ENCODE measurements at regions not wholly inside any gene's neighbourhood (a gene's known extent, or its start where the extent isn't known, plus 50 kb on each side); places are given as distances from the start of the nearest gene placed in this dataset.

DNA sequence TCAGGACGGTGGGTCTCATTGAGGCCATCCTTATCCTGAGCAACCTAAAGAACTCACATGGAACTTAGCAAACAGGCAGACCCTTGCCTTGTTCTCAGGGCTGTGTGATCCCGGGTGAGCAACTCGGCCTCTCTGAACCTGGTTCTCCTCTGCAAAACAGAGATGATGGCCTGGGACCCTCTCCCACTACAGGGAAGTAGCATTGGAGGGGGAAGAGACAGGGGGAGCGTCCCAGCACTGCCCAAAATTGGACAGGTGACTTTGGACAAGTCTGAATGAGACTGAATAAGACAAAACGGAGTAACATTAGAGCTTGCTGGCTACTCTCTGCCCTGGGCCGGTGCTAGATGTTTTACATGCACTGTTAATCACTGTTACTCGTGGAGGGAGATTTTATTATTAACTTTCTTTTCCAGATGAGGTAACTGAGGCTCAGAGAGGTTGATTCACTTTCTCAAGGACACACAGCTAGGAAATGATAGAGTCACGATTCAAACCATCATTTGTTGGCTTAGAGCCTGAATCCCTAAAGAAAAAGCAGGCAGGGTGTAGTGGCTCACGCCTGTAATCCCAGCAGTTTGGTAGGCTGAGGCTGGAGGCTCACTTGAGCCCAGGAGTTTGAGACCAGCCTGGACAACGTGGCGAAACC, 136.4 kb downstream of the C9orf50 start:
- TF ChIP-seq EZH2 (IDR thresholded peaks at IDR 0.05; ENCODE audit: insufficient read depth, poor library complexity, severe bottlenecking) (no peak), EZH2phosphoT487 (IDR thresholded peaks at IDR 0.05; ENCODE audit: insufficient read depth, low read depth) (no peak)
- in situ Hi-C loops (cut with MboI): loop anchor here (10.0 kb wide), 1 partner anchor 310 kb away; the partner anchor contains the start of gene IER5L
- WGBS, 2 experiments (ENCODE audit: low coverage in 1 of 2, low lambda C conversion rate in 2 of 2, missing lambda C conversion rate in 2 of 2): 40 to 43% methylated on average over 11 of the region's 11 CpGs

DNA sequence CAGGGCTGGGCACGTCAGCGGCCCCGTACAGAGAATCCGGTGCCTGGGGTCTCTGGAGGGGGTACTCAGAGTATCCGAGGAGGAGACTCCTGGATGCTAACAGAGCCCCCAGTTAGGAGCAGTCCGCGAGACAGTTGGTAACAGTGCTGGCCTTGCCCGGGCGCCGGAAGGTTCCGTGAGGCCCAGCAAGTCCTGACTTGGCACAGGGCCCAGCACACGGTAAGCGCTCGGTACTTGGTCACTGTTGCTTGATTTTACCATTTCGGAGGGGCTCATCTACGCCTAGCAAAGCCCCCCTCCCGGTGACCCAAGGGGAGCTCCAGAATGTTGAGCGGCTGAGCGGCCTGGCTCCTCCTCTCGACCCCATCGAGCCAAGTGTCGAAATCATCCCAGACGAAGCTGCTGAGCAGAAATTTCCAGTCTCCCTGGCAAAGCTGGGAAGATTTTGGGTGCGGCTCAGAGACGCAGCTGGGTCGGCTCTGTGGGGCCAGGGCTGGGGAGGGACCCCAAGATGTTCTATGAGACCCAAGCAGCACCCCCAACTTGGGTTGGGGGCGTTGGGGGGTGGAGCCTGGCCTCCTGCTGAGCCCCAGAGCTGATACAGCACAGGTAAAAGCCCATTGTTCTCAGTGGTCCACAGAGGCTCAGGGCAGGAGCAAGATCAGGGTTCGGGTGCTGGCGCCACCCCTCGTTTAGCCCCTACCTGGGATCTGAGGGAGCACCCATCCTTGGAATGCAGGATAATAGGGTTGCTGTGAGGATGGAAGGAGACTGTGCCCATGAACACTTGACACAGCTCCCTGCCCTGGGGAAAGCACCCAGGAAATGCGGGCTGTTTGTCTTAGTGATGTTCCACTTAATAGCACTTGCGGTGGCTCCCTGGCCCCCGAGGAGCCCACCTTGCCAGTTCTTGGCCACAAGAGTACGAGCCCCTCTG, 137.2 kb downstream of the C9orf50 start:
- WGBS, 2 experiments (ENCODE audit: low coverage in 1 of 2, low lambda C conversion rate in 2 of 2, missing lambda C conversion rate in 2 of 2): 2% methylated on average over 33 to 34 of the region's 34 CpGs
- Histone ChIP-seq H3K27ac (peak overlapping the region; percentile 100), H3K79me2 (ENCODE audit: insufficient read depth) (peaks cover 8% of the 10 kb centered on the region; the same call in 1 of the 2 replicates), H3K4me1 (ENCODE audit: insufficient read depth) (peaks cover 59% of the 10 kb centered on the region), H3K9ac (peak overlapping the region; percentile 97), H3K4me2 (ENCODE audit: unreplicated experiment) (peak overlapping the region; percentile 79), H3K27me3 (replicated peaks; ENCODE audit: insufficient read depth) (no peaks in the 10 kb centered on the region), H3K9me2 (ENCODE audit: insufficient read depth) (no peaks in the 10 kb centered on the region), H3F3A (ENCODE audit: insufficient read depth) (peaks cover 54% of the 10 kb centered on the region), H3K36me3 (ENCODE audit: low read depth) (no peaks in the 10 kb centered on the region), H4K20me1 (ENCODE audit: insufficient read depth) (no peaks in the 10 kb centered on the region), H3K4me3 (peak overlapping the region; percentile 51), H3K9me3 (ENCODE audit: low read depth) (no peaks in the 10 kb centered on the region), H2AFZ (no peak overlapping the region)
- TF ChIP-seq EZH2phosphoT487 (IDR thresholded peaks at IDR 0.05; ENCODE audit: insufficient read depth, low read depth): no peak
- TF ChIP-seq EZH2 (IDR thresholded peaks at IDR 0.05; ENCODE audit: insufficient read depth, poor library complexity, severe bottlenecking): no peak
- DNase-seq: peak; percentile 98
- in situ Hi-C loops (cut with MboI): loop anchor here (10.0 kb wide), 1 partner anchor 309 kb away; the partner anchor contains the start of gene IER5L

More for the DNA sequence above, 136.4 kb downstream of the C9orf50 start:
- Histone ChIP-seq H3K36me3 (ENCODE audit: low read depth) (no peaks in the 10 kb centered on the region), H3K27me3 (replicated peaks; ENCODE audit: insufficient read depth) (no peaks in the 10 kb centered on the region), H3K9me2 (ENCODE audit: insufficient read depth) (no peaks in the 10 kb centered on the region), H3K4me3 (peak overlapping the region; percentile 51; the same call in 1 of the 2 replicates), H3K79me2 (ENCODE audit: insufficient read depth) (peaks cover 9% of the 10 kb centered on the region), H3K4me2 (ENCODE audit: unreplicated experiment) (peak overlapping the region; percentile 79), H3K4me1 (ENCODE audit: insufficient read depth) (peaks cover 67% of the 10 kb centered on the region), H3K9ac (peak overlapping the region; percentile 97), H2AFZ (no peak overlapping the region), H4K20me1 (ENCODE audit: insufficient read depth) (no peaks in the 10 kb centered on the region), H3K27ac (peak overlapping the region; percentile 100), H3K9me3 (ENCODE audit: low read depth) (no peaks in the 10 kb centered on the region), H3F3A (ENCODE audit: insufficient read depth) (peaks cover 62% of the 10 kb centered on the region)
- DNase-seq: peak; percentile 35

DNA sequence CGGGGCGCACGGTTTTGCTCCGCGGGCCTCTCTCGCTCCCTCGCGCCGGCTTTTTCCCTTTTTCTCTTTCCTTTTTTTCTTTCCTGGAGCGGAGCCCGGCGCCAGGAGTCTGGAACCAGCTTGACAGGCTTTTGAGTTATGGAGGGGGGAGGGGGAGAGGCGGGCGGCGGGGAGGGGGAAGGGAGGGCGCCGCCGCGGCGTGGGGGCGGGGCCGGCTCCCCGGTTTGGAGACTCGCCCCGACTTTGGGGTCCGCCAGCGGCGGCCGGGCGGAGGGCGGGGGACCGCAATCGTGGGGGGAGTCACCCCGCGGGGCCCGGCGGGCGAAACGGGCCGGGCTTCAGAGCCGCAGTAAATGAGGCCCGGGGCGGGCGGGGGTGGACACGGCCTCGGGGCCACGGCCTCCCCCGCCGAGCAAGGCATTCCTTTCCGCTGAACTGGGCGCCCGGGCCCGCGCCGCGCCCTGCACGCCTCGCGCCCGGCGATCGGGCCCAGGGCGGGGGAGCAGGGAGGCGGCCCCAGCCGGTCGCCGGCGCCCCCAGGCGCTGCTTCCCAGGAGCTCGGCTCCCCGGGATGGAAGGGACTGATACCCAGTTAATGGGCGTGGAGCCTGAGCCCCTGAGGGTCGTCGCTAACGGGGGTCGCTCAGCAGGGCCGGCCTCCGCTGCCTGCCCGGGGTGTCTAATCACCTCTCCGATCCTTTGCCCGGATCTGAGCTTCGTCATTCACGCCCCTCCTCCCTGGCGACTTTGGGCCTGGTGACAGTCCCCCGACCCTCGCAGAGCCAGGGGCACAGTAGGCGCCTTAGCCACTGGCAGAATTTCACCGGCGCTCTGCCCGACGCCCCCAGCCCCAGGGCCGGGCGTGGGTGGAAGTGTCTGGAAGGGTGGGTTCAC, 138.1 kb downstream of the C9orf50 start:
- in situ Hi-C loops (cut with MboI): loop anchor here (10.0 kb wide), 1 partner anchor 308 kb away; the partner anchor contains the start of gene IER5L
- Histone ChIP-seq H4K20me1 (ENCODE audit: insufficient read depth) (no peaks in the 10 kb centered on the region), H3K27ac (peak overlapping the region; percentile 100), H3K9me3 (ENCODE audit: low read depth) (no peaks in the 10 kb centered on the region), H3K9me2 (ENCODE audit: insufficient read depth) (no peaks in the 10 kb centered on the region), H3K9ac (peak overlapping the region; percentile 97), H2AFZ (no peak overlapping the region), H3F3A (ENCODE audit: insufficient read depth) (peaks cover 50% of the 10 kb centered on the region), H3K4me2 (ENCODE audit: unreplicated experiment) (peak overlapping the region; percentile 79), H3K36me3 (ENCODE audit: low read depth) (no peaks in the 10 kb centered on the region), H3K79me2 (ENCODE audit: insufficient read depth) (peaks cover 8% of the 10 kb centered on the region; the same call in 1 of the 2 replicates), H3K4me1 (ENCODE audit: insufficient read depth) (peaks cover 56% of the 10 kb centered on the region), H3K27me3 (replicated peaks; ENCODE audit: insufficient read depth) (no peaks in the 10 kb centered on the region), H3K4me3 (peak overlapping the region; percentile 63)
- WGBS, 2 experiments (ENCODE audit: low coverage in 1 of 2, low lambda C conversion rate in 2 of 2, missing lambda C conversion rate in 2 of 2): 0 to 1% methylated on average over 26 to 74 of the region's 93 CpGs
- no peak for TF ChIP-seq EZH2 (IDR thresholded peaks at IDR 0.05; ENCODE audit: insufficient read depth, poor library complexity, severe bottlenecking)
- peak; percentile 98 for DNase-seq

All from GM23248 (cell line).